HG02852 (cell line): ENCODE measurements at regions not wholly inside any gene's neighbourhood (a gene's known extent, or its start where the extent isn't known, plus 50 kb on each side); places are given as distances from the start of the nearest gene placed in this dataset.

ENCODE experiments used
- ATAC-seq: cut with Tn5 transposase; IDR thresholded peaks from one replicate; pipeline ENCODE4 v1.9.1; 2021; ENCODE audit warnings: mild to moderate bottlenecking, moderate library complexity; ENCODE audit not compliant: unreplicated experiment

- no peak for ATAC-seq
These were observed 537.9 kb upstream of the LCORL start for GRCh38 chr4:18559492-18559891.

GRCh38 chr4:18556402-18556801 lies 534.8 kb upstream of the LCORL start:
- no peak for ATAC-seq

GRCh38 chr4:18540349-18540748 lies 518.8 kb upstream of the LCORL start:
- no peak for ATAC-seq

- ATAC-seq, result no peak
These were observed 516.6 kb upstream of the LCORL start for GRCh38 chr4:18538121-18538520.

GRCh38 chr4:18536428-18536827 lies 514.9 kb upstream of the LCORL start:
- ATAC-seq, result no peak

GRCh38 chr4:18535948-18536347 lies 514.4 kb upstream of the LCORL start:
- no peak for ATAC-seq

GRCh38 chr4:18533262-18533775 lies 511.8 kb upstream of the LCORL start:
- no peak for ATAC-seq

- ATAC-seq, result no peak
These were observed 510.2 kb upstream of the LCORL start for GRCh38 chr4:18531731-18532130.

- no peak for ATAC-seq
These were observed 507.9 kb upstream of the LCORL start for GRCh38 chr4:18529482-18529881.

- ATAC-seq, result no peak
These were observed 503.1 kb upstream of the LCORL start for GRCh38 chr4:18524667-18525066.

- no peak for ATAC-seq
These were observed 496.5 kb upstream of the LCORL start for GRCh38 chr4:18518098-18518497.

- ATAC-seq, result no peak
These were observed 492.3 kb upstream of the LCORL start for GRCh38 chr4:18513861-18514260.

GRCh38 chr4:18512718-18513117 lies 491.2 kb upstream of the LCORL start:
- ATAC-seq, result no peak

GRCh38 chr4:18511727-18512126 lies 490.2 kb upstream of the LCORL start:
- ATAC-seq, result no peak

GRCh38 chr4:18508786-18509185 lies 487.2 kb upstream of the LCORL start:
- no peak for ATAC-seq

GRCh38 chr4:18480928-18481327 lies 459.4 kb upstream of the LCORL start:
- no peak for ATAC-seq

GRCh38 chr4:18480342-18480741 lies 458.8 kb upstream of the LCORL start:
- no peak for ATAC-seq

- ATAC-seq, result no peak
These were observed 458.3 kb upstream of the LCORL start for GRCh38 chr4:18479825-18480224.

- no peak for ATAC-seq
These were observed 442.5 kb upstream of the LCORL start for GRCh38 chr4:18463987-18464559.

- ATAC-seq, result no peak
These were observed 436.9 kb upstream of the LCORL start for GRCh38 chr4:18458465-18458864.

- no peak for ATAC-seq
These were observed 432.8 kb upstream of the LCORL start for GRCh38 chr4:18454349-18454748.

GRCh38 chr4:18445110-18445509 lies 423.6 kb upstream of the LCORL start:
- ATAC-seq, result no peak

- no peak for ATAC-seq
These were observed 422.7 kb upstream of the LCORL start for GRCh38 chr4:18444206-18444605.
